Activated CD8-positive, alpha-beta memory T cell treated with anti-CD3 and anti-CD28 coated beads for 24 hours (primary cell): ENCODE measurements at regions not wholly inside any gene's neighbourhood (a gene's known extent, or its start where the extent isn't known, plus 50 kb on each side); places are given as distances from the start of the nearest gene placed in this dataset.
"Not testable (repeated sequence)": the region's sequence is repeated elsewhere in the genome, so short reads cannot be mapped to it uniquely, and the experiment has no call there.

Experiments
- DNase-seq: peaks from one replicate; pipeline ENCODE4 v3.0.0-alpha.2; 2020

DNA sequence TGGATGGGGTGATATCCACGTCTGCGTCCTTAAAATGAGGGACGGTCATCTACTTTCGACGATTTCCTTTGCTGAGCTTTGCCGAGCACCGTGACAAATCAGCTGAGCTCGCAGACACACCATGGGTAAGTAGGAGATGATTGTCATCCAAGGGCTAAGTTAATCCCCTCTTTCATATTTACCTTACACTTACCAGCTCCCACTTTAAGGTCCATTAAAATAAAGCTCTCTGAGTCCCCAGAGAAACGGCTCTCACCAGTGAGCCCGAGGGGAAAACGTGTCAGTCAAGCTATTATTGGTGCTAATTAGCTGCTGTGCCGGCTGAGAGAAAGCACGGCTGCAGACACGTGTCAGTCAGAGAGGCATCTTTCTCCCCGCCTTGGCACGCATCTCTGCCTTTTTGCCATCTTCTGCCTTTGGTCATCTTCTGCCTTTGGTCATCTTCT is 72.2 kb downstream of the CRLF2 start:
- peak; percentile 0 for DNase-seq

DNA sequence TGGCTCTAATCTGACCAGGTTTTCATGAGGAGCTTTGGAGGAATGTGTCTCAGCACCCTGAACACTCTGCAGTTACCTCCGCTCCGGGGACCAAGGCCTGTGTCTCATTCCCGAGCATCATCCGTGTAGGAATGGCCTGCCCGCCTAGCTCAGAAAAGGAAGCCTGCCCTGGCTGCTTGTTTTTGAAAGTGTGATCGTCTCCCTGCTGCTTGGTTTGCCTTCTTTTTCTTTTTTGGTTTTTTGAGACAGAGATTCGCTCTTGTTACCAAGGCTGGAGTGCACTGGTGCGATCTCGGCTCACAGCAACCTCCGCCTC is 73.3 kb downstream of the CRLF2 start:
- peak; percentile 30 for DNase-seq

DNA sequence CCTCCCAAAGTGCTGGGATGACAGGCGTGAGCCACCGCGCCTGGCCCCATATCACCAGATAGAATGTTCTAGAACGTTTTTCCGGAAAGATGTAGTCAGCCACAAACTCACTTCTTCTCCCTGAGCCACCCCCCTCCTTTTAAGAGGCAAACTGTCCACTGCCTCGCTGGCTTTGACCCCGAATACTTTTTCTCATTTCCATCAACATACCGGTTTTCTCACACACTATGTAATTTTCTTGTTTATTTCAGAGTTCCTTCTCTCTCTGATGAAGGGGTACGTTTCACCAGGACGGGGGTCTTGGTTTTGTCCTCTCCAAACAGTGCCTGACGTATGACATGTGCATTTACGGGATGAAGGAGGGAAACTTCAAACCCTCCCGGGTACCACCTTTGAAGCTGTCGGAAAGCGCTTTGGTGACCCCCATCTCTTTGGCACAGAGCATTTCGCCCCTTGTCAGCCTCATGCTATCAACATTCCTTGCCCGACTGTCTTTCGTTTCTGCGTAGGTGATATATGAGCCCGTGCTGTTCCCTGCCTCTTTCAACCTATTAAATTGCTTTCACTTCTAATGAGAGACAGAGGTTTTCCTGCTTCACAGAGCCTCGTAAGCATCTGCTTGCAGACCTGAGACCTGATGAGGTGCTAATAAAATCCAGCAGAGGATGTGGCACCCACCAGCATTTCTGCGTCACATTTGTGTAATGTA is 73.8 kb downstream of the CRLF2 start:
- peak; percentile 1 for DNase-seq

DNA sequence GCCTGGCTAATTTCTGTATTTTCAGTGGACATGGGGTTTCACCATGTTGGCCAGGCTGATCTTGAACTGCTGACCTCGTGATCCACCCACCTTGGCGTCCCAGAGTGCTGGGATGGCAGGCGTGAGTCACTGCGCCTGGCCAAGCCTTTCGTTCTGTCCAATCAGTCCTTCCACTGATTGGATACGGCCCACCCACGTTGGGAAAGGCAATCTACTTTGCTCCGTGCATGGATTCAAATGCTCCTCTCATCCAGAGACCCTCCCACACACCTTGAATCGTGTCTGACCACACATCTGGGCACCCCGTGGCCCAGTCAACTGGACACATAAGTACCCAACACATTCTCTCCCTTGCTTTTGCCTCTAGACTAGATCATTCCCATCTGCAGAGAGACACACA is 74.9 kb downstream of the CRLF2 start:
- DNase-seq = peak; percentile 17

DNA sequence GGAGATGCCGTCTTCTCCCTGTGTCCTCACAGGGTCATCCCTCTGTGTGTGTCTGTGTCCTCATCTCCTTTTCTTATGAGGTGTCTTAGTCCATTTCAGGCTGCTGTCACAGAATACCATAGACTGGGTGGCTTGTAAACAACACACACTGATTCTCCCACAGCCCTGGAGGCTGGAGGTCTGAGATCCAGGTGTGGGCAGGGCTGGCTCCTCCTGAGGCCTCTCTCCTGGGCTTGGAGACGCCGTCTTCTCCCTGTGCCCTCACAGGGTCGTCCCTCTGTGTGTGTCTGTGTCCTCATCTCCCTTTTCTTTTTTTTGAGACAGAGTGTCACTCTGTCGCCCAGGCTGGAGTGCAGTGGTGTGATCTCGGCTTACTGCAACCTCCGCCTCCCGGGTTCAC is 75.9 kb downstream of the CRLF2 start:
- DNase-seq = not testable (repeated sequence)

DNA sequence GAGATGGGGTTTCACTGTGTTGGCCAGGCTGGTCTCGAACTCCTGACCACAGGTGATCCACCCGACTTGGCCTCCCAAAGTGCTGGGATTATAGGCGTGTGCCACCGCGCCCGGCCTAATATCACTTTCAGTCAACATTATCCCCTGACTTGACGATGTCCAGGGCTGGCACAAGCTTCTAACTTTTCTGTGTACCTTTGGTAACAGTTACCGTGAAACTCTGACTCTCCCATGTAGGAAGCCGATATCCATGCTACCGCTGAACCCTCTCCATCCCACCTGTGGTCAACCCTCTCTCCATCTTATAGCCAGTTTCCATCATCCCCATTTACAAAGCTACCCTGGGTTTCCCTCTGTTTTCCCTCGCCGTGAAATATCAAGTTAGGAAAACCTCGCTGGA is 77.5 kb downstream of the CRLF2 start:
- no peak for DNase-seq

DNA sequence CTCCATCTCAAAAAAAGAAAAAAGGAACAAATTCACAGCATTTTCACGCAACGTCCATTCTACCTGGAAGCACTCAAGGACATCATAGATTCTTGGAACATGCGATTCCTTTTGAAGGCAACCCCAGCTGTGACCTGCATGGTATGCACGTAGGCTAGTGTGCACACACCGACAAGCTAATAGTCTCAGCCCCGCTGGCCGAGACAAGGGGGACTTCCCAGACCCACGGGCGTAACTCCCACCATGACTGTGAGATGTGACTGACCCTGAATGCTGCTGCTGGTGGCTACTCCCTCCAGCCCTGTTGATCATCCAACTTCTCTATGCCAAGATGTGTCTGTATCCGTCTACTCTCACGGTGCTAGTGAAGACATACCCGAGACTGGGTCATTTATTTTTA is 78.3 kb downstream of the CRLF2 start:
- DNase-seq = no peak

DNA sequence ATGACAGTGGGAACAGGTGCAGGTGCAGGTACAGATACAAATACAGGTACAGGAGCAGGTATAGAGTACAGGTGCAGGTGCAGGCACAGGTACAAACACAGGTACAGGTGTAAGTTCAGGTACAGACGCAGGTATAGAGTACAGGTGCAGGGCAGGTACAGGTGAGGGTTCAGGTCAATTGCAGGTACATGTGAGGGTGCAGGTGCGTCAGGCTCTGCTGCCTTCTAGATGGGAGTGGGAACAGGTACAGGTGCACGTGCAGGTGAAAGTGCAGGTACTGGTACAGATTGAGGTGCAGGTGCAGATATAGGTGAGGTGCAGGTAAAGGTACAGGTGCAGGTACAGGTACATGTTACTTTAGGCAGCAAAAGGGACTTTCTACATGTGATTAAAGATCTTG is 85.7 kb downstream of the CRLF2 start:
- DNase-seq = no peak

DNA sequence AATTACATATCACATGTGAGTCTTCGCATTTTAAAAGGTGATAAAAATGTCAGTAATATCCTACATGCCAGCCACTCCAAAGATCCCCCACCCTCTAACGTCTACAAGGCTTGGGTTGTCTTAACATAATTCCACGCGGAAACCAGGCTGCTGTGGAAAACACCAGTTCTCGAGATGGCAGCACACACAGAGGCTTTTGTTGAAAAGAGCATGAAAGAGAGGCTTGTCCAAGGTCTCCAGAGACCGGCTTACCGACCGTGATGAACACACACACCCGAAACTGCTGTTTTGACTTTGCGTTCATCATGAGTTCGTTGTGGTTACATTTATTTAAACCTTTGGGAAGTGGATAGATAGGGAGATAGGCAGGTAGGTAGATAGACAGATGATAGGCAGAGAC is 87.9 kb downstream of the CRLF2 start:
- no peak for DNase-seq

DNA sequence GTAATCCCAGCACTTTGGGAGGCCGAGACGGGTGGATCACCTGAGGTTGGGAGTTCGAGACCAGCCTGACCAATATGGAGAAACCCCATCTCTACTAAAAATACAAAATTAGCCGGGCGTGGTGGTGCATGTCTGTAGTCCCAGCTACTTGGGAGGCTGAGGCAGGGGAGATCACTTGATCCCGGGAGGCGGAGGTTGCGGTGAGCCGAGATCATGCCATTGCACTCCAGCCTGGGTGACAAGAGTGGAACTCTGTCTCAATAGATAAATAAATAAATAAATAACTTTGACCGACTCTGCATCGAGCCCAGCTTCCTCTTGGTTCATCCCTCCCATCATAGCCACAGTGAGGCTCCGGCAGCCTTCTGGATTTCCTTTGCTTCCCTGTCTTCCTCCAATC is 89.6 kb downstream of the CRLF2 start:
- not testable (repeated sequence) for DNase-seq

DNA sequence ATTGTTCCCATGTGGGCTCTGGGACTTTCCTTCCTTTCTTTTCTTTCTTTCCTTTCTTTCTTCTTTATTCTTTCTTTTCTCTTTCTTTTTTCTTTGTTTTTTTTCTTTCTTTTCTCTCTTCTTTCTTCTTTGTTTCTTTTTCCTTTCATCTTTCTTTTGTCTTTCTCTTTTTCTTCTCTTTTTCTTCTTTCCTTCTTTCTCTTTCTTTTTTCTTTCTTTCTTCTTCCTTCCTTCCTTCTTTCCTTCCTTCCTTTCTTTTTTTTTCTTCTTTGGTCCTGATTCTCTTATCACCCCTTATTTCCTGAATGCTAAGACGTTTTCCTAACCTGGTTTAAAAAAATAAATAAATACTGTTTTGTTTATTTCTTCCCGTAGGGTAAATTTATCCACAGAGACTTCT is 93.2 kb downstream of the CRLF2 start:
- no peak for DNase-seq

DNA sequence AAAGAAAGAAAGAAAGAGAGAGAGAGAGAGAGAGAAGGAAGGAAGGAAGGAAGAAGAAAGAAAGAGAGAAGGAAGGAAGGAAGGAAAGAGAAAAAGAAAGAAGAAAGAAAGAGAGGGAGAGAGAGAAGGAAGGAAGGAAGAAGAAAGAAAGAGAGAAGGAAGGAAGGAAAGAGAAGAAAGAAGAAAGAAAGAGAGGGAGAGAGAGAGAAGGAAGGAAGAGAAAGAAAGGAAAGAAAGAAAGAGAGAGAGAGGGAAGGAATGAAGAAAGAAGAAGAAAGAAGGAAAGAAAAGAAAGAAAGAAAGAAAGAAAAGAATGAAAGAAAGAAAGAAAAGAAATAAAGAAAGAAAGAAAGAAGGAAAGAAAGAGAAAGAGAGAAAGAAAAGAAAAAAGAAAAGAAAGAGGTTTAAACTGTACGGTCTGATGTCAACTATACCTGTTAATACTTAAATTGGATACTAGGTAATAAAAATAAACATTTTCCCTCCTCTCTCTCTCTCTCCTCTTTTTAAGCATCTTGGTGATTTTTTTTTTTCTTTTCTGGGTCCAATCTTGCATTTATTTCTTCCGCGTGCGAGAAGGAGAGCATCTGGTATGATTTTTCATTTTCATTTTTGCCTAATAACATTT is 93.8 kb downstream of the CRLF2 start:
- no peak for DNase-seq

DNA sequence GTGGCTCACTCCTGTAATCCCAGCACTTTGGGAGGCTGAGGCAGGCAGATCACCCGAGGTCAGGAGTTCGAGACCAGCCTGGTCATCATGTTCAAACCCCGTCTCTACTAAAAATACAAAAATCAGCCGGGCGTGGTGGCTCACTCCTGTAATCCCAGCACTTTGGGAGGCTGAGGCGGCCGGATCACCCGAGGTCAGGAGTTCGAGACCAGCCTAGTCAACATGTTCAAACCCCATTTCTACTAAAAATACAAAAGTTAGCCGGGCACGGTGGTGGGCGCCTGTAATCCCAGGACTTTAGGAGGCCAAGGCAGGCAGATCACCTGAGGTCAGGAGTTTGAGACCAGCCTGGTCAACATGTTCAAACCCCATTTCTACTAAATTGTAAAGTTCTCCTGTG is 97.0 kb downstream of the CRLF2 start:
- not testable (repeated sequence) for DNase-seq

DNA sequence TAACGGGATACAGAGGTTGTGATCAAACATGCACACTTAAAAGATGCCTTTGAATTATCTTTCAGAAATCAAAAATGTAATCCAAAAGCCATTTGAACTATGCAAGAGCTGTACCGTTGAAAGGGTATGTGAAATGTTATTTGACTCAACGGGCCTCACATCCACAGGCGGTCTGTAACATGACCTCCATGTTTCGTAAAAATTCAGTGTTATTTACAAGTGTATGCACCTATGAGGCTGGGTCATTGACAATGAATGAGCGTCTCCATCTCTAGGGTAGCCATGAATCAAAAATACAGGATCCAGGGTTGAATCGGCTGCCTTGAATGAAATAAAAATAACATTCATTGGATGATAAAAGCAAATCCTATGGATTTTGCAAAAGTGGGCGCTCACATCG is 100.1 kb downstream of the CRLF2 start:
- DNase-seq = no peak

DNA sequence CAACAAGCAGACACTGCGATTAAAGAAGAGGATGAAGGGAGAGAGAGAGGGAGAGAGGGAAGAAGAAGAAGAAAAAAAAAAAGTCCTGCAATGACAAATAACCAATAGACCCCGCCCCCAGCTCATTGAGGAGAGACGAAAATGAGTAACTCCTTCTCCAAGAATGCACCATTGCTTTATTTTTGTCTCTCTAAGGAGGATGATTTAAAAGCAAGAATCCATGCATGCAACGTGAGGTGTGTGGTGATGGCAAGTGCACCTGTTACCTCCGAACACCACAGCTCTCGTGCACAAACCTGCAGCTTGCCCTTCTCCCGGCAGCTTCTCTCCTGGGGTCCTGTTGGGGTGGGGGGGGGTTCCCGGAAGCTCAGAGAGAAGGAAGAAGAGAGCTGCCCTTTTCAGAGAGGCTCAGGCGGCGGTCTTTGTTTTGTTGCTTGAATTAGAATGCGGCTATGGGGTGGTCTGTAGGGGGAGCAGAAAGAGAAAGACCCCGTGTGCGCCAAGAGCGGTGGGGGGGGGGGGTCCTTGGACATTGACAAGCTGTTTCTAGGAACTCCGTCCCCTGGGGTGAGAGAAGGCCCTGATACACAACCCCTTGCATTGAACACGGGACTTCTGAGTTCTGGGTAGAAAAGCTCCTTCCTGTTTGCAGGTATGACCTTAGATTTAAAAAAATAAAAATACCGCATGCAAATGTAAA is 100.7 kb downstream of the CRLF2 start:
- no peak for DNase-seq

DNA sequence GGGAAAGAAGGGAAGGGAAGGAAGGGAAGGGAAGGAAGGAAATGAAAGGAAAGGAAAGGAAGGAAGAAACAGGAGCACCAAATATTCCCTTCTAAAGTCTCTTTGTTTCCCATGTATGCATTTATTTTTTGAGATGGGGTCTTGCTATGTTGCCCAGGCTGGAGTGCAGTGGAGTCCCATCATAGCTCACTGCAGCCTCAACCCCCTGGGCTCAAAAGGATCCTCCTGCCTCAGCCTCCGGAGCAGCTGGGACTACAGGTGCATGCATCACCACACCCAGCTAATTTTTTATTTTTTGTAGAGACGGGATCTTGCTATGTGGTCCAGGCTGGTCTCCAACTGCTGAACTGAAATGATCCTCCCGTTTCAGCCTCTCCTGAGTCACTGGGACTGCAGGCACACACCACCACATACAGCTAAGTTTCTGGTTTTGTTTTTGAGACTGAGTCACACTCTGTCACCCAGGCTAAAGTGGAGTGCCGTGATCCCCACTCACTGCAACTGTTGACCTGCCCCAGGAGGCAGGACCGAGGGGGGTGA is 102.8 kb downstream of the CRLF2 start:
- no peak for DNase-seq

DNA sequence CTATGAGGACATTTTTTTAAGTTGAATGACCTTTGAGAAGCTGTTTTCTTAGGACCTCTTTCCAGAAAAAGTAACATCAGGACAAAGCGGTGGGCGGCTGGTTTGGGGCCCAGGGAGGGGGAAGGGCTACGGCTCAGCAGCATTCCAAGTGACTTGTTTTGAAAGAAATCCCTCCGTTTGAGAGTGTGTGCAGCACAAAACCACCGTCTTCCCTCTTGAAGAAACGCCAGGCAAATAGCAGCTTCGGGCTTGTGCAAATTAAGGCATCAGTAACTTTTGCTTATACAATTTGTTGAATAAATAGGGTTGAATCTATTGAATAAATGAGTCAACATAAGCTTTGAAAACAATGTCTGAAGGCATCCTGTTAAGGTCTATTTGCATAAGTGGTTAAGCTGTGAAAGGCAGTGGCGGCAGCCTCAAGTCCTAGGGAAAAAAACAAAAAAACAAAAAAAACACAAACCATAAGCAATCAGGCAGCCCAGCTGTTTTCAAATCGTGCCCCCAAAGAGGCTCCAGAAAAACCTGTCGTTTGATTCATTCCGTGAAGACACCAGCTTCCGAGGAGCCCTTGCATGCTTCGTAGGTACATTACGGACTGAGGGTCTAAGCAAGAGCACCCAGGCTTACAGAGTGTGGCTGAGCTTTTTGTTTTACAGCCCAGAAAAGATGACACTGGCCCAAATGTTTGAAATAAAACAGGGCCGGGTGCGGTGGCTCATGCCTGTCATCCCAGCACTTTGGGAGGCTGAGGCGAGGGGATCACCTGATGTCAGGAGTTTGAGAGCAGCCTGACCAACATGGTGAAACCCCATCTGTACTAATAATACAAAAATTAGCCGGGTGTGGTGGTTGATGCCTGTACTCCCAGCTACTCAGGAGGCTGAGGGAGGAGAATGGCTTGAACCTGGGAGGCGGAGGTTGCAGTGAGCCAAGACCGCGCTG is 103.7 kb downstream of the CRLF2 start:
- DNase-seq = no peak

DNA sequence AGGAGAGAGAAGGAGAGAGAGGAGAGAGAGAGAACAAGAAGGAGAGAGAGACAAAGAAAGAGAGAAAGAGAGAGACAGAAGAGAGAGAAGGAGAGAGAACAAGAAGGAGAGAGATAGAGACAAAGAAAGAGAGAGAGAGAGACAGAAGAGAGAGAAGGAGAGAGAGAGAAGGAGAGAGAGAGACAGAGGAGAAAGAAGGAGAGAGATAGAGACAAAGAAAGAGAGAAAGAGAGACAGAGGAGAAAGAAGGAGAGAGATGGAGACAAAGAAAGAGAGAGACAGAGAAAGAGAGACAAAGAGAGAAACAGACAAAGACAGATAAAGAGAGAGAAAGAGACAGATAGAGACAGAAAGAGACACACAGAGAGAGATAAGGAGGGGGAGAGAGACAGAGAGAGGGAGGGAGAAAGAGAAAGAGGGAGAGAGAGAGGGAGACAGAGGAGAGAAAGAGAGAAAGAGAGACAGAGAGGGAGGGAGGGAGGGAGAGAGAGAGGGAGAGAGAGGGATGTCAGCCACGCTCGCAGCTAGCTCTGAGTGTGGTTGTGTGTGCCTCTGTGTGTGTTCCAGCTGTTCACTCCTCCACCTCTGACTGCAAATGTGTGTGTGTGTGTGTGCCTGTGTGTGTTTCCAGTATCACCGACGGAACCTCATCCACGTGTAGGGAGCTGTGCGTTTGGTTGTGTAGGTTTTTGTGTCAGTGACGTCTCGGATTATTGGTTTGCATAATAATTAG is 105.8 kb downstream of the CRLF2 start:
- no peak for DNase-seq

DNA sequence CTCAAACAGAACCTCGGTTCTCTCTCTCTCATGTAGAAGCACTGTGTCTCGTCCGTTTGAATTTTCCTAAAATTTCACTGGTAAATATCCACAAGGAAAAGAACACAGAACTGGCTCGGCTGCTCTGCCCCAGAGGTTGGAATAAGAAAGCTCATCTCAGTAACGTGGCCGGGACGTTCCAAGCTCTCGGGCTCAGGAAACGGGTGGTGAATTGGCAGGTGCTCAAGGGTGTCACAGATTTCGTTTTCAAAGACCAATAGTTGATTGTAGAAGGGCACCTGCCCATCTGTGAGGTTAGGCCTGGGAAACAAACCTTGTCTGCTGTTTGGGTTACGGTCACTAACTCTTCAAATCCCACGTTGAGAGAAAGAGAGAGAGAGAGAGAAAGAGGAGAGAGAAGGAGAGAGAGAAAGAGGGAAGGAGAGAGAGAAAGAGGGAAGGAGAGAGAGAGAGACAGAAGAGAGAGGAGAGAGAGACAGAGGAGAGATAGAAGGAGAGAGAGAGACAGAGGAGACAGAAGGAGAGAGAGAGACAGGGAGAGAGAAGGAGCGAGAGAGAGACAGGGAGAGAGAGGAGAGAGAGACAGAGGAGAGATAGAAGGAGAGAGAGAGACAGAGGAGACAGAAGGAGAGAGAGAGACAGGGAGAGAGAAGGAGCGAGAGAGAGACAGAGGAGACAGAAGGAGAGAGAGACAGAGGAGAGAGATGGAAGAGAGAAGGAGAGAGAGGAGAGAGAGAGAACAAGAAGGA is 106.6 kb downstream of the CRLF2 start:
- no peak for DNase-seq

DNA sequence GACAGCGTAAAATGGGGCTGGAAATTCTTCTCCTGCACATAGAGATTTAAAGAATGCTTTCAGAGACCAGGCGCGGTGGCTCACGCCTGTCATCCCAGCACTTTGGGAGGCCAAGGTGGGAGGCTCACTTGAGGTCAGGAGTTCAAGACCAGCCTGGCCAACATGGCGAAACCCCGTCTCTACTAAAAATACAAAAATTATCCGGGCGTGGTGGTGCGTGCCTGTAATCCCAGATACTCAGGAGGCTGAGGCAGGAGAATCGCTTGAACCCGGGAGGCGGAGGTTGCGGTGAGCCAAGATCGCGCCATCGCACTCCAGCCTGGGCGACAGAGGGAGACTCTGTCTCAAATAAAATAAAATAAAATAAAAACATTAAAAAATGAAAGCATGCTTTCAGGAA is 107.4 kb downstream of the CRLF2 start:
- not testable (repeated sequence) for DNase-seq

DNA sequence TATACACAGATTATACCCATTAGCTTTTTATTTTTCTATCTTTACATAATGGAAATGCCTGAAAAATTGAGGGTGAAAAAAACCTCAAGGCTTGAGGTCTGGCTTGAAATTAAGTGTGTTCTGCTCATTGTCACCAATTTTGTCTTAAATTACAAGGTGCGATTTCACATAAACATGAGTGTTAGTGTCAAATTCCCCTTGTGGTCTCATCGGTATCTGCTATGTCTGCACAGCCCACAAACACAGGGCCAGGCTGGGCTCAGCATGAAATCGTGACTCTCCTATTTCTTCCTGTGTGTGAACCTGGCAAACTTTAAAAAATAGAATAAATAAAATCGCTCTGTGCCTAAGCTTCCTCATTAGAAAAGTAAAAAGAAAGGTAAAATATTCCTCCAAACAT is 109.1 kb downstream of the CRLF2 start:
- no peak for DNase-seq

DNA sequence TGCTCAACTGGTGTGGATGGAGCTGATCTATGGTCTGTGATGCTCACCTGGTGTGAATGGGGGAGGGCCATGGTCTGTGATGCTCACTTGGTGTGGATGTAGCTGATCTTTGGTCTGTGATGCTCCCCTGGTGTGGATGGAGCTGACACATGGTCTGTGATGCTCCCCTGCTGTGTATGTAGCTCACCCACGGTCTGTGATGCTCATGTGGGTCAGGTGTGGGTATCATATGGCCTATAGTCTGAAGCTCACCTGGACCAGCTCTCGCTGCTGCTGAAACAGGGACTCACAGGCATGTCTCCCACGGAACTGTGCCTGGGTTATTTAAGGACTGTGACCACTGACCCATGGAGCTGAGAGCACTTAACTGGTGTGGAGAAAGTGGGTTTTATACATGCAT is 109.7 kb downstream of the CRLF2 start:
- no peak for DNase-seq
